ENCODE measurements at regions not wholly inside any gene's neighbourhood (a gene's known extent, or its start where the extent isn't known, plus 50 kb on each side); places are given as distances from the start of the nearest gene placed in this dataset.

GRCh38 chr1:60956520-60956919 lies 125.8 kb upstream of the NFIA start:
- H3K36me3 ChIP-seq (ENCODE audit: control insufficient read depth in 2 of 2, insufficient read depth in 2 of 2, low read length in 1 of 2): no peaks in the 10 kb centered on the region
- no peaks in the 10 kb centered on the region for H3K4me1 ChIP-seq (ENCODE audit: control insufficient read depth in 2 of 2, insufficient read depth in 2 of 2, low read length in 1 of 2)
- H3K4me3 ChIP-seq (ENCODE audit: low read depth in 1 of 2, low read length in 2 of 2): no peak overlapping the region
- H3K9me3 ChIP-seq (ENCODE audit: control insufficient read depth in 2 of 2, insufficient read depth in 1 of 2, low read depth in 1 of 2, low read length in 1 of 2): no peaks in the 10 kb centered on the region
- 97 to 98% methylated on average over 3 of the region's 3 CpGs for WGBS, 2 donors
- H3K27ac ChIP-seq (ENCODE audit: low read depth in 2 of 2, low read length in 1 of 2): no peak overlapping the region
- no peaks in the 10 kb centered on the region for H3K27me3 ChIP-seq (ENCODE audit: control insufficient read depth in 1 of 2, insufficient read depth in 2 of 2, low read length in 2 of 2)

- Histone ChIP-seq H3K9me3 (ENCODE audit: control insufficient read depth in 2 of 2, insufficient read depth in 1 of 2, low read depth in 1 of 2, low read length in 1 of 2) (no peaks in the 10 kb centered on the region), H3K27ac (ENCODE audit: low read depth in 2 of 2, low read length in 1 of 2) (no peak overlapping the region), H3K4me1 (ENCODE audit: control insufficient read depth in 2 of 2, insufficient read depth in 2 of 2, low read length in 1 of 2) (no peaks in the 10 kb centered on the region), H3K36me3 (ENCODE audit: control insufficient read depth in 2 of 2, insufficient read depth in 2 of 2, low read length in 1 of 2) (no peaks in the 10 kb centered on the region), H3K4me3 (ENCODE audit: low read depth in 1 of 2, low read length in 2 of 2) (no peak overlapping the region), H3K27me3 (ENCODE audit: control insufficient read depth in 1 of 2, insufficient read depth in 2 of 2, low read length in 2 of 2) (no peaks in the 10 kb centered on the region)
- 64 to 83% methylated on average over 10 of the region's 10 CpGs for WGBS, 2 donors
Measured at GRCh38 chr1:60952612-60953111, 129.7 kb upstream of the NFIA start.

- H3K36me3 ChIP-seq (ENCODE audit: control insufficient read depth in 2 of 2, insufficient read depth in 2 of 2, low read length in 1 of 2): no peaks in the 10 kb centered on the region
- no peak overlapping the region for H3K4me3 ChIP-seq (ENCODE audit: low read depth in 1 of 2, low read length in 2 of 2)
- H3K27ac ChIP-seq (ENCODE audit: low read depth in 2 of 2, low read length in 1 of 2): no peak overlapping the region
- H3K4me1 ChIP-seq (ENCODE audit: control insufficient read depth in 2 of 2, insufficient read depth in 2 of 2, low read length in 1 of 2): no peaks in the 10 kb centered on the region
- peaks cover 0 to 4% of the 10 kb centered on the region in 2 donors for H3K27me3 ChIP-seq (ENCODE audit: control insufficient read depth in 1 of 2, insufficient read depth in 2 of 2, low read length in 2 of 2)
- no peaks in the 10 kb centered on the region for H3K9me3 ChIP-seq (ENCODE audit: control insufficient read depth in 2 of 2, insufficient read depth in 1 of 2, low read depth in 1 of 2, low read length in 1 of 2)
- 71 to 72% methylated on average over 9 of the region's 9 CpGs for WGBS, 2 donors
Measured at GRCh38 chr1:60950224-60951063, 131.9 kb upstream of the NFIA start.

GRCh38 chr1:60949826-60950197 lies 132.5 kb upstream of the NFIA start:
- Histone ChIP-seq H3K36me3 (ENCODE audit: control insufficient read depth in 2 of 2, insufficient read depth in 2 of 2, low read length in 1 of 2) (no peaks in the 10 kb centered on the region), H3K27ac (ENCODE audit: low read depth in 2 of 2, low read length in 1 of 2) (no peak overlapping the region), H3K27me3 (ENCODE audit: control insufficient read depth in 1 of 2, insufficient read depth in 2 of 2, low read length in 2 of 2) (peaks cover 0 to 4% of the 10 kb centered on the region in 2 donors), H3K4me3 (ENCODE audit: low read depth in 1 of 2, low read length in 2 of 2) (no peak overlapping the region), H3K4me1 (ENCODE audit: control insufficient read depth in 2 of 2, insufficient read depth in 2 of 2, low read length in 1 of 2) (no peaks in the 10 kb centered on the region), H3K9me3 (ENCODE audit: control insufficient read depth in 2 of 2, insufficient read depth in 1 of 2, low read depth in 1 of 2, low read length in 1 of 2) (no peaks in the 10 kb centered on the region)
- WGBS, 2 donors: 93 to 95% methylated on average over 3 of the region's 3 CpGs

- no peaks in the 10 kb centered on the region for H3K4me1 ChIP-seq (ENCODE audit: control insufficient read depth in 2 of 2, insufficient read depth in 2 of 2, low read length in 1 of 2)
- no peak overlapping the region for H3K27ac ChIP-seq (ENCODE audit: low read depth in 2 of 2, low read length in 1 of 2)
- no peak overlapping the region for H3K4me3 ChIP-seq (ENCODE audit: low read depth in 1 of 2, low read length in 2 of 2)
- H3K9me3 ChIP-seq (ENCODE audit: control insufficient read depth in 2 of 2, insufficient read depth in 1 of 2, low read depth in 1 of 2, low read length in 1 of 2): no peaks in the 10 kb centered on the region
- WGBS, 2 donors: 69 to 70% methylated on average over 5 of the region's 5 CpGs
- H3K27me3 ChIP-seq (ENCODE audit: control insufficient read depth in 1 of 2, insufficient read depth in 2 of 2, low read length in 2 of 2): peaks cover 0 to 4% of the 10 kb centered on the region in 2 donors
- no peaks in the 10 kb centered on the region for H3K36me3 ChIP-seq (ENCODE audit: control insufficient read depth in 2 of 2, insufficient read depth in 2 of 2, low read length in 1 of 2)
Measured at GRCh38 chr1:60949154-60949825, 133.1 kb upstream of the NFIA start.

- Histone ChIP-seq H3K4me3 (ENCODE audit: low read depth in 1 of 2, low read length in 2 of 2) (no peak overlapping the region), H3K27me3 (ENCODE audit: control insufficient read depth in 1 of 2, insufficient read depth in 2 of 2, low read length in 2 of 2) (peaks cover 0 to 4% of the 10 kb centered on the region in 2 donors), H3K4me1 (ENCODE audit: control insufficient read depth in 2 of 2, insufficient read depth in 2 of 2, low read length in 1 of 2) (no peaks in the 10 kb centered on the region), H3K27ac (ENCODE audit: low read depth in 2 of 2, low read length in 1 of 2) (no peak overlapping the region), H3K36me3 (ENCODE audit: control insufficient read depth in 2 of 2, insufficient read depth in 2 of 2, low read length in 1 of 2) (no peaks in the 10 kb centered on the region), H3K9me3 (ENCODE audit: control insufficient read depth in 2 of 2, insufficient read depth in 1 of 2, low read depth in 1 of 2, low read length in 1 of 2) (no peaks in the 10 kb centered on the region)
- 73 to 85% methylated on average over 1 of the region's 1 CpG for WGBS, 2 donors
Measured at GRCh38 chr1:60948486-60948885, 133.9 kb upstream of the NFIA start.

- no peak overlapping the region for H3K4me3 ChIP-seq (ENCODE audit: low read depth in 1 of 2, low read length in 2 of 2)
- peaks cover 0 to 2% of the 10 kb centered on the region in 2 donors for H3K4me1 ChIP-seq (ENCODE audit: control insufficient read depth in 2 of 2, insufficient read depth in 2 of 2, low read length in 1 of 2)
- 91 to 98% methylated on average over 3 of the region's 3 CpGs for WGBS, 2 donors
- no peaks in the 10 kb centered on the region for H3K9me3 ChIP-seq (ENCODE audit: control insufficient read depth in 2 of 2, insufficient read depth in 1 of 2, low read depth in 1 of 2, low read length in 1 of 2)
- H3K36me3 ChIP-seq (ENCODE audit: control insufficient read depth in 2 of 2, insufficient read depth in 2 of 2, low read length in 1 of 2): no peaks in the 10 kb centered on the region
- H3K27me3 ChIP-seq (ENCODE audit: control insufficient read depth in 1 of 2, insufficient read depth in 2 of 2, low read length in 2 of 2): peaks cover 0 to 4% of the 10 kb centered on the region in 2 donors
- H3K27ac ChIP-seq (ENCODE audit: low read depth in 2 of 2, low read length in 1 of 2): no peak overlapping the region
Measured at GRCh38 chr1:60947367-60947766, 135.0 kb upstream of the NFIA start.

GRCh38 chr1:60942896-60943638 lies 139.3 kb upstream of the NFIA start:
- no peak overlapping the region for H3K4me3 ChIP-seq (ENCODE audit: low read depth in 1 of 2, low read length in 2 of 2)
- H3K27me3 ChIP-seq (ENCODE audit: control insufficient read depth in 1 of 2, insufficient read depth in 2 of 2, low read length in 2 of 2): peaks cover 0 to 4% of the 10 kb centered on the region in 2 donors
- peaks cover 0 to 2% of the 10 kb centered on the region in 2 donors for H3K4me1 ChIP-seq (ENCODE audit: control insufficient read depth in 2 of 2, insufficient read depth in 2 of 2, low read length in 1 of 2)
- no peaks in the 10 kb centered on the region for H3K36me3 ChIP-seq (ENCODE audit: control insufficient read depth in 2 of 2, insufficient read depth in 2 of 2, low read length in 1 of 2)
- 80 to 81% methylated on average over 8 of the region's 8 CpGs for WGBS, 2 donors
- no peak overlapping the region for H3K27ac ChIP-seq (ENCODE audit: low read depth in 2 of 2, low read length in 1 of 2)
- no peaks in the 10 kb centered on the region for H3K9me3 ChIP-seq (ENCODE audit: control insufficient read depth in 2 of 2, insufficient read depth in 1 of 2, low read depth in 1 of 2, low read length in 1 of 2)

- 51 to 59% methylated on average over 2 of the region's 2 CpGs for WGBS, 2 donors
- no peak overlapping the region for H3K4me3 ChIP-seq (ENCODE audit: low read depth in 1 of 2, low read length in 2 of 2)
- H3K9me3 ChIP-seq (ENCODE audit: control insufficient read depth in 2 of 2, insufficient read depth in 1 of 2, low read depth in 1 of 2, low read length in 1 of 2): no peaks in the 10 kb centered on the region
- H3K27ac ChIP-seq (ENCODE audit: low read depth in 2 of 2, low read length in 1 of 2): no peak overlapping the region
- H3K36me3 ChIP-seq (ENCODE audit: control insufficient read depth in 2 of 2, insufficient read depth in 2 of 2, low read length in 1 of 2): no peaks in the 10 kb centered on the region
- H3K27me3 ChIP-seq (ENCODE audit: control insufficient read depth in 1 of 2, insufficient read depth in 2 of 2, low read length in 2 of 2): peaks cover 0 to 4% of the 10 kb centered on the region in 2 donors
- H3K4me1 ChIP-seq (ENCODE audit: control insufficient read depth in 2 of 2, insufficient read depth in 2 of 2, low read length in 1 of 2): peaks cover 0 to 2% of the 10 kb centered on the region in 2 donors
Measured at GRCh38 chr1:60942291-60942690, 140.1 kb upstream of the NFIA start.
